T-helper 1 cell treated with Interleukin-12 subunit alpha and Interleukin-12 subunit beta and Interleukin-4 antibody, amounts not matched to agents 30 μg/mL and 1 μg/mL, for 36 hours (primary cell): ENCODE measurements at regions not wholly inside any gene's neighbourhood (a gene's known extent, or its start where the extent isn't known, plus 50 kb on each side); places are given as distances from the start of the nearest gene placed in this dataset.

Source experiments
- H3K27ac Mint-ChIP-seq: one replicate; pipeline ENCODE4 v1.8.0; 2021; ENCODE audit warnings: mild to moderate bottlenecking, mixed read lengths
- H3K27me3 Mint-ChIP-seq: one replicate; pipeline ENCODE4 v1.8.0; 2021; ENCODE audit warnings: low read depth, mixed read lengths
- H3K36me3 Mint-ChIP-seq: one replicate; pipeline ENCODE4 v1.8.0; 2021; ENCODE audit warnings: low read depth, mixed read lengths
- H3K4me1 Mint-ChIP-seq: one replicate; pipeline ENCODE4 v1.8.0; 2021; ENCODE audit warnings: low read depth, mixed read lengths
- H3K4me3 Mint-ChIP-seq: one replicate; pipeline ENCODE4 v1.8.0; 2021; ENCODE audit warnings: mild to moderate bottlenecking, moderate library complexity, mixed read lengths
- H3K9me3 Mint-ChIP-seq: one replicate; pipeline ENCODE4 v1.8.0; 2021; ENCODE audit warnings: mixed read lengths

DNA sequence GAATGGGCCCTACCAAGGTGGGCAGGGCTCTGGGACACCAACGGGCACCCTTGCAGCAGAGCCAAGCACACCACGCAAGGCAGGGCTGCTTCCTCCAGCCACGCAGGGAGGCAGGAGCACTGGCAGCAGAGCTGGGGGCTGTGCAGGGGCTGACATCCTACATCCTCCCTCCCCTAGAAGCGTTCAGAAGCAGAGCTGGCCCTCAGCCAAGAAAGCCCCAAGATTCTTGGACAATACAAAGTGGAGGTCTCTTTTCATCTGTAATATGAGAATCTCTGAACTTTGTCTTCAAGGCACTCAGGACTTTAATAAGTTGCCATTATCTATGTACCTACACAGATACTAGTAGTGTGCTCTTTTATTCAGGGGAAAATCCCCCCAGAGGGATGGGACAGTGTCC, 128.1 kb upstream of the AGAP1 start:
- Mint-ChIP-seq H3K9me3 (no peaks in the 10 kb centered on the region), H3K4me3 (no peak overlapping the region), H3K27ac (no peak overlapping the region), H3K4me1 (no peaks in the 10 kb centered on the region), H3K27me3 (no peaks in the 10 kb centered on the region), H3K36me3 (no peaks in the 10 kb centered on the region)

DNA sequence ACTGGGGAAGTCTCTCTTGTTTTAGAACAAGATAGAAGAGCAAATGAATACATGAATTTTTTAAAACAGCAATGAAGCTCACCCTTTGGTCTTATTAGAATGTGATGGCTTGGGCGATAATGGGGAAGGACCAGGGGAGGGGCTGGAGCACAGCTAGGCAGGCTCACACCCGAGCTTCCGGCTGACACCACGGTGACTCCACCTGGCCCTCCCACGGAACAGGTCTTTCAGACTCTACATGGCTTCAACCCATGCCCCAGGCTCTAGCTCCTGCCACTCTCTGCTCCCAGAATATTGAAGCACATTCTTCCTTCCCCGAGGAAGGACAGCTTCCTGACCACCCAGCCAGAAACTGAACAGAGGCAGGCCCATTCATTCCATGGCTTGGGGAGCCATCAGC, 127.5 kb upstream of the AGAP1 start:
- Mint-ChIP-seq H3K9me3 (no peaks in the 10 kb centered on the region), H3K4me3 (no peak overlapping the region), H3K36me3 (no peaks in the 10 kb centered on the region), H3K4me1 (no peaks in the 10 kb centered on the region), H3K27me3 (no peaks in the 10 kb centered on the region), H3K27ac (no peak overlapping the region)

DNA sequence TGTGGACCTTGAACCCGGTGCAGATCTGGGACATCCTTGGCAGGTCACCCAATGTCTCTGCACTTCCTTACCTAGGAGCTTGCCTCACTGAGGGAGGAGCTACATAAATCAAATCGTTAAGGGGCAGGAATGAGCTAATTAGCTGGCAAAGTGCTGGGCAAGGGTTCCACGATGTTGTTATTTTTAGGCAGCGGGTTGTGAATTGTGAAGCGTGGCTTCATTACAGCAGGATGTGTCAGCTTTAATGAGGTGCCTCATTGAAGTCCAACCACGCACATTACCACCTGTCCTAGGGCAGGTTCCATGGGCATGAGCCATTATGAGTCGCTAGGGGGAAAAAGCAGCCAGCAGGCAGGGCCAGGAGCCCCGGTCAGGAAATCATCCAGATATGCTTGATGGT, 127.0 kb upstream of the AGAP1 start:
- Mint-ChIP-seq H3K4me3 (no peak overlapping the region), H3K27ac (no peak overlapping the region), H3K4me1 (no peaks in the 10 kb centered on the region), H3K9me3 (no peaks in the 10 kb centered on the region), H3K36me3 (no peaks in the 10 kb centered on the region), H3K27me3 (no peaks in the 10 kb centered on the region)

DNA sequence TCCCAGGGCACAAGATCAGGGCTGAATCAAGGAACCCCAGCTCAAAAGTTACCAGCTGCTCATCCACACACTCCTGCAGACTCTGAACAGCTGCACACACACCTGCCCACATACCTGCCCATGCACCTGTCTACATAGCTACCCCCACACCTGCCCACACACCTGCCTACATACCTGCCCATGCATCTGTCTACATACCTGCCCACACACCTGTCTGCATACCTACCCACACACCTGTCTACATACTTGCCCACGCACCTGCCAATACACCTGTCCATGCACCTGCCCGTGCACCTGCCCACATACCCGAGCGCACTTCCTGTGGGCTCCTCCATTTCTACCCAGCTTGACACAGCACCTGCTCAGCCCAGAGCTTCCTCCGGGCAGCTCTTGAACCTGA, 122.8 kb upstream of the AGAP1 start:
- H3K4me3 Mint-ChIP-seq, result no peak overlapping the region
- H3K36me3 Mint-ChIP-seq, result no peaks in the 10 kb centered on the region
- H3K9me3 Mint-ChIP-seq, result no peaks in the 10 kb centered on the region
- H3K4me1 Mint-ChIP-seq, result no peaks in the 10 kb centered on the region
- H3K27me3 Mint-ChIP-seq, result no peaks in the 10 kb centered on the region
- no peak overlapping the region for H3K27ac Mint-ChIP-seq

DNA sequence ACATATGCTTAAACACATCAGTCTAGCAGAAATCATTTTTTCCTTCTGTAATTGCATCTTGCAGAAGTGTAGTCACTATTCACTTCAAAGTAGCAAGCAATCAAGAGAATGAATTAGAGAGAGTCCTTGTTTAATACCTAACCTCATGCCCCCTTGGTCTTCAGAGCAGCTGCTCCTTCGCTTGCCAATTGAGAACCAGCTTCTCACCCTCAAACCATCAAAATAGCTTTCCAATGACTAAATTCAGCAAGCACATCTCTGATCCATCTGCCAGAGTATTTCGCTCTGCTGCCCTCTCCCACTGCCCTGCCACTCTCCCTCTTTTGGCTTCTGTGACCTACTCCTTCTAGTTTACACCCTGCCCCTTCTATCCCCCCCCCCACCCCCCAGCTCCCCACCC, 120.7 kb upstream of the AGAP1 start:
- H3K4me1 Mint-ChIP-seq, result no peaks in the 10 kb centered on the region
- no peaks in the 10 kb centered on the region for H3K9me3 Mint-ChIP-seq
- H3K27ac Mint-ChIP-seq, result no peak overlapping the region
- no peak overlapping the region for H3K4me3 Mint-ChIP-seq
- no peaks in the 10 kb centered on the region for H3K36me3 Mint-ChIP-seq
- H3K27me3 Mint-ChIP-seq, result no peaks in the 10 kb centered on the region

- H3K36me3 Mint-ChIP-seq, result no peaks in the 10 kb centered on the region
- no peak overlapping the region for H3K4me3 Mint-ChIP-seq
- H3K4me1 Mint-ChIP-seq, result no peaks in the 10 kb centered on the region
- H3K27me3 Mint-ChIP-seq, result no peaks in the 10 kb centered on the region
- H3K9me3 Mint-ChIP-seq, result no peaks in the 10 kb centered on the region
- H3K27ac Mint-ChIP-seq, result no peak overlapping the region
Observed at GRCh38 chr2:235377176-235377575, 116.7 kb upstream of the AGAP1 start.

DNA sequence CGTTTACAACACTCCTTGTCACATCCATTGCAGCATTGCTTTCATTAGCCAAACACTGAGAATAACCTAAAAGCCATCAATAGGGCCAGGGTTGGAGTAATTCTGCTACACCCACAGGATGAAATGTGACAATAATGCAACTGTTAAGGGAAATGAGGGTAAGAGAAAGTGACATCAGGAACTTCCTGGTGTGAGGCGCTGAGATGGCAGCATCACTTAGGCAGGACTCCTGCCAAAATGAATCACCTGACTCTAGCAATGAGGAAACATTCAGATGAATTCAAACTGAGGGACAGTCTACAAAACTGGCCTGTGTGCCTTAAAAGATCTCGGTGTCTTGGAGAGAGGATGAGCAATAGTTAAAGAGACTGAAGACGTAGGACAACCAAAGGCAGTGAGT, 115.6 kb upstream of the AGAP1 start:
- Mint-ChIP-seq H3K9me3 (no peaks in the 10 kb centered on the region), H3K4me1 (no peaks in the 10 kb centered on the region), H3K27ac (no peak overlapping the region), H3K4me3 (no peak overlapping the region), H3K27me3 (no peaks in the 10 kb centered on the region), H3K36me3 (no peaks in the 10 kb centered on the region)

GRCh38 chr2:235378944-235379343, 114.9 kb upstream of the AGAP1 start:
- H3K27ac Mint-ChIP-seq, result no peak overlapping the region
- no peaks in the 10 kb centered on the region for H3K9me3 Mint-ChIP-seq

DNA sequence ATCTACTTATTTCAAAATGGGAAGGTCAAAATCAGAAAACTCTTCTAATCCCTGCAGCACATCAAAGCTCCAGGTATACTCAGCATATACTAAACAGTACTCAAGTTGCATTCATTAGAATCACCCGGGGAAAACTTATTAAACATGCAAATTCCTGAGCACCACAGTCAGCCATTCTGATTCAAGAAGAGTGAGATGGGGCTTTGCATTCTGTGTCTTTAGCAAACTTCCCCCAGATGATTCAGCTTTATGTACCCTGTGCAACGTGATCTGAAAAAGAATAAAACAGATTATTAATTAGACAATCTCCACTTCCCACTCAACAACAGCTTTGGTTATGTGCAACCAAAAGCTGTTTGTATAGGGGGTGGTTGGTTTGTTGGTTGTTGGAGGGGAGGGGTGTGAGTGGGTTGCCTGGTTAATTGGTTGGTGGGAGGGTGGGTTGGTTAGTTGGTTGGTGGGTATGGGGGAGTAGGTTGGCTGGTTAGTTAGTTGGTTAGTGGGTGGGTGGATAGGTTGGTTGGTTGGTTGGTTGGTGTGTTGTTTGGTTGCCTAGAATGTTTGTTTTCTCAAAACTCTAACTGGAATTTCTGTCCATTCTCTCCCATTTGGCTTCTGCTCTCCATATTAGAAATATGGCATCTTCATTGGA, 112.5 kb upstream of the AGAP1 start:
- no peaks in the 10 kb centered on the region for H3K36me3 Mint-ChIP-seq
- no peak overlapping the region for H3K4me3 Mint-ChIP-seq
- H3K27ac Mint-ChIP-seq, result no peak overlapping the region
- H3K27me3 Mint-ChIP-seq, result no peaks in the 10 kb centered on the region
- no peaks in the 10 kb centered on the region for H3K4me1 Mint-ChIP-seq
- H3K9me3 Mint-ChIP-seq, result no peaks in the 10 kb centered on the region

More at GRCh38 chr2:235378944-235379343, 114.9 kb upstream of the AGAP1 start:
- H3K27me3 Mint-ChIP-seq, result no peaks in the 10 kb centered on the region
- H3K36me3 Mint-ChIP-seq, result no peaks in the 10 kb centered on the region
- H3K4me1 Mint-ChIP-seq, result no peaks in the 10 kb centered on the region
- H3K4me3 Mint-ChIP-seq, result no peak overlapping the region

- H3K9me3 Mint-ChIP-seq, result no peaks in the 10 kb centered on the region
- H3K4me3 Mint-ChIP-seq, result no peak overlapping the region
- H3K4me1 Mint-ChIP-seq, result no peaks in the 10 kb centered on the region
- H3K27ac Mint-ChIP-seq, result no peak overlapping the region
- H3K27me3 Mint-ChIP-seq, result no peaks in the 10 kb centered on the region
- no peaks in the 10 kb centered on the region for H3K36me3 Mint-ChIP-seq
Observed at GRCh38 chr2:235382179-235382578, 111.7 kb upstream of the AGAP1 start.

DNA sequence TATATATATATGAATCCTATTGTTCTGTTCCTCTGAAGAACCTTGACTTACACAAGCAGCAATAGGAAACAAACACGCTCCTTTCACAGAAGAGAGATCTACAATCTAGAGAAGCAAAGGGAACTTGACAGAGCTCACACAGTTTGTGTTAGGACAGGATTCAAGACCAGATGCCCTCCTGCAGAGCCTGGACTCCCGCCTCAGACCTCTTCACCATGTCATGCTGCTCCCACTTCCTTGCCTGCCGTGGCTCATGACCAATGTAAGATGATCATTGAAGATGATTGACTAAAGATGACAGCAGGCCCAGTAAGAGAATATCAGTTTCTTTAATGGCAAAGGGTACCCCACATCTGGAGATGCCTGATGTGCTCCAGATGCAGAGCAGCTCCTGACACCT, 111.2 kb upstream of the AGAP1 start:
- H3K4me3 Mint-ChIP-seq, result no peak overlapping the region
- no peaks in the 10 kb centered on the region for H3K27me3 Mint-ChIP-seq
- H3K36me3 Mint-ChIP-seq, result no peaks in the 10 kb centered on the region
- H3K27ac Mint-ChIP-seq, result no peak overlapping the region
- no peaks in the 10 kb centered on the region for H3K4me1 Mint-ChIP-seq
- H3K9me3 Mint-ChIP-seq, result no peaks in the 10 kb centered on the region

DNA sequence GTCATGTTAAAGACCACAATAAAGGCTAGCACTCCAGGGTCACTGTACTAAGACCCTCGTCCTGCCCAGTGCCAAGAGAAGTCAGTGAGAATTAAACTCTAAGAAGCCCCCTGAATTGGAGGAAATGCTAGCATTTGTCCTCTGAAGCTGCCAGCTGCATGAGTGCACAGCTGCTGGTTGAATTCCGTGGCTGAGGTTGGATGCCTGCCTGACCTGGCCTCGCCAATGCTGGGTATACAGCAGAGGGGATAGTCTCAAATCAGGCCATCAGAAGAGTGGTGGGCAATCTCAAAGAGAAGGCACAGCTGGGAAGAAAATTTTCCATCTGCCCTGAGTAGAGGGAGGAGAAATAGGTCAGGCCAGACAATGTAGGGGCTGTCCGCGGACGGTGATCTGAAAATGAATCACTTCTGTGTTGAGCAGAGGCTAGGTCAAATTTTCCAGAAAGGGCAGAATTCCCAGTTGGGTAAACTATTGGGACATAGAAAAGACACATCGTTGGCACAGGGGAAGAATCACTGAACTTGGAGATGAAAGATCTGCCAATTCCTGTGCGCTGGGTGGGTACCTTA, 110.5 kb upstream of the AGAP1 start:
- no peak overlapping the region for H3K27ac Mint-ChIP-seq
- H3K27me3 Mint-ChIP-seq, result no peaks in the 10 kb centered on the region
- no peaks in the 10 kb centered on the region for H3K4me1 Mint-ChIP-seq
- no peak overlapping the region for H3K4me3 Mint-ChIP-seq
- no peaks in the 10 kb centered on the region for H3K36me3 Mint-ChIP-seq
- no peaks in the 10 kb centered on the region for H3K9me3 Mint-ChIP-seq

DNA sequence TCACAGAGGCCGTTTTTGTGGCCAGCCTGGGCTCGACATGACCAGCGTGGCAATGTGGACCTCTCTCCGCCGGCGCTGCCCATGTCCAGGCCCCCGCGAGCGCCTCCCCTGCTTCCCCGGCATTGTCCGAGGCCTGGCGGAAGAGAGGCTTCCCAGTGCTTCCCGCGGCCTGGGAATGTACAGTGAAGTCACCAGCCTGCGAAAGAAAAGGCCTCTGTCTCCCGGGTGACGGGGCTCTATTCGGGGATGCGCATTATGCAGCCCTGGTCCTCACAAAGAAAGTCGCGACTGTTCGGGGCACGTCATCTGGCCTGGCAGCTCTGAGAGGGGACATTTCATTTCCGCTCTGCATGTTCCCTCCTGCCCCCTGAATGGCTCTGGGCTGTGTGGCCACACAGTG, 109.2 kb upstream of the AGAP1 start:
- Mint-ChIP-seq H3K4me1 (no peaks in the 10 kb centered on the region), H3K4me3 (no peak overlapping the region), H3K27ac (no peak overlapping the region), H3K27me3 (no peaks in the 10 kb centered on the region), H3K36me3 (no peaks in the 10 kb centered on the region), H3K9me3 (no peaks in the 10 kb centered on the region)

GRCh38 chr2:235389626-235390025, 104.2 kb upstream of the AGAP1 start:
- Mint-ChIP-seq H3K27me3 (no peaks in the 10 kb centered on the region), H3K4me1 (peaks cover 10% of the 10 kb centered on the region), H3K27ac (no peak overlapping the region), H3K9me3 (no peaks in the 10 kb centered on the region), H3K36me3 (no peaks in the 10 kb centered on the region), H3K4me3 (no peak overlapping the region)

DNA sequence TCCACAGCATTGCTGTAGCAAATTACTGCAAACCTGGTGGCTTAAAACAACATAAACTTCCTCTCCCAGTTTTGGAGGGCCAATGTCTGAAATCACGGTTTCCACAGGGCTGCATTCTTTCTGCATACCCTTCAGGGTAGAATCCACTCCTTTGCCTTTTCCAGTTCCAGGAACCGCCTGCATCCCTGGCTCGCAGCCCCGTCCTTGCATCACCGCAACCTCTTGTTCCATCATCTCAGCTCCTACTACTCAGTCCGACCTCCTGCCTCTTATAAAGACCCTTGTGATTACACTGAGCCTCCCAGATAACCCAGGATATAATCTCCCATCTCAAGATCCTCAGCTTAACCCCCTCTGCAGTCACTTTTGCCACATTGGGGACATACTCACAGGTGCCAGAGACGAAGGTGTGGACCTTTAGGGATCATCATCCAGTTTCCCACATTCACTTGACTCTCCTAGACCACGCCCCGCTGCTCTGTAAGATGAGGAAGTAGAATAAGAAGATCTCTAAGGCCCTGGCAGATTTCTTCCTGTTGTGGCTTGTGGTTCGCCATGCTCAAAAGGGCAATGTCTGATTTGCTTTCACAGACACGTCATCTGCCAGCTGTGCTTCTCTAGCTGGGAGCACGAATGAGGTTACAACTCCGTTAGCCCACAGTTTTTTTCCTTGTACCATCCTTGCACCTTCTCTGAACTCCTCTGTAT, 103.6 kb upstream of the AGAP1 start:
- no peaks in the 10 kb centered on the region for H3K27me3 Mint-ChIP-seq
- H3K9me3 Mint-ChIP-seq, result no peaks in the 10 kb centered on the region
- no peaks in the 10 kb centered on the region for H3K36me3 Mint-ChIP-seq
- peaks cover 10% of the 10 kb centered on the region for H3K4me1 Mint-ChIP-seq
- no peak overlapping the region for H3K27ac Mint-ChIP-seq
- H3K4me3 Mint-ChIP-seq, result no peak overlapping the region
